ENCODE measurements at regions not wholly inside any gene's neighbourhood (a gene's known extent, or its start where the extent isn't known, plus 50 kb on each side); places are given as distances from the start of the nearest gene placed in this dataset.
"Not testable (repeated sequence)": the region's sequence is repeated elsewhere in the genome, so short reads cannot be mapped to it uniquely, and the experiment has no call there.

GRCh38 chr21:28159396-28159795 lies 833.3 kb downstream of the LTN1 start:
- no peak for DNase-seq

GRCh38 chr21:28156590-28156989 lies 836.1 kb downstream of the LTN1 start:
- DNase-seq: no peak

- peak; percentile 11 for DNase-seq
Measured at GRCh38 chr21:28154121-28154520, 838.6 kb downstream of the LTN1 start.

GRCh38 chr21:28152732-28153131 lies 839.9 kb downstream of the LTN1 start:
- no peak for DNase-seq

- no peak for DNase-seq
Measured at GRCh38 chr21:28151758-28152157, 840.9 kb downstream of the LTN1 start.

GRCh38 chr21:28150778-28151177 lies 841.9 kb downstream of the LTN1 start:
- no peak for DNase-seq

GRCh38 chr21:28148400-28149064 lies 844.1 kb downstream of the LTN1 start:
- DNase-seq: peak; percentile 28

GRCh38 chr21:28144653-28145052 lies 848.0 kb downstream of the LTN1 start:
- DNase-seq: no peak

- no peak for DNase-seq
Measured at GRCh38 chr21:28144089-28144488, 848.6 kb downstream of the LTN1 start.

GRCh38 chr21:28142697-28143096 lies 850.0 kb downstream of the LTN1 start:
- DNase-seq: peak; percentile 79

GRCh38 chr21:28138272-28138671 lies 854.4 kb downstream of the LTN1 start:
- DNase-seq: peak; percentile 12

- peak; percentile 13 for DNase-seq
Measured at GRCh38 chr21:28136656-28137255, 855.9 kb downstream of the LTN1 start.

- DNase-seq: no peak
Measured at GRCh38 chr21:28135646-28136045, 857.0 kb downstream of the LTN1 start.

- peak; percentile 19 for DNase-seq
Measured at GRCh38 chr21:28133116-28133515, 859.6 kb downstream of the LTN1 start.

- DNase-seq: peak; percentile 72
Measured at GRCh38 chr21:28132713-28133112, 860.0 kb downstream of the LTN1 start.

- no peak for DNase-seq
Measured at GRCh38 chr21:28127175-28127785, 865.4 kb downstream of the LTN1 start.

GRCh38 chr21:28126521-28127174 lies 866.0 kb downstream of the LTN1 start:
- DNase-seq: no peak

- no peak for DNase-seq
Measured at GRCh38 chr21:28124541-28124940, 868.1 kb downstream of the LTN1 start.

GRCh38 chr21:28118570-28118969 lies 874.1 kb downstream of the LTN1 start:
- DNase-seq: no peak

- not testable (repeated sequence) for DNase-seq
Measured at GRCh38 chr21:28114986-28115385, 877.7 kb downstream of the LTN1 start.

- DNase-seq: no peak
Measured at GRCh38 chr21:28113718-28114117, 879.0 kb downstream of the LTN1 start.

GRCh38 chr21:28112511-28112910 lies 880.2 kb downstream of the LTN1 start:
- no peak for DNase-seq

GRCh38 chr21:28111151-28111619 lies 881.5 kb downstream of the LTN1 start:
- DNase-seq: peak; percentile 69
